ENCODE measurements at regions not wholly inside any gene's neighbourhood (a gene's known extent, or its start where the extent isn't known, plus 50 kb on each side); places are given as distances from the start of the nearest gene placed in this dataset.
A peak's percentile ranks its signal among the peaks of the same experiment; 100 is the strongest.
"Not testable (repeated sequence)": the region's sequence is repeated elsewhere in the genome, so short reads cannot be mapped to it uniquely, and the experiment has no call there.

- Histone ChIP-seq H3K27ac (ENCODE audit: low read depth, low read length) (no peak overlapping the region), H3K27me3 (ENCODE audit: control insufficient read depth, insufficient read depth, low read length) (no peaks in the 10 kb centered on the region), H3K4me1 (ENCODE audit: control insufficient read depth, insufficient read depth, low read length) (no peaks in the 10 kb centered on the region), H3K9me3 (ENCODE audit: control insufficient read depth, insufficient read depth, low read length) (no peaks in the 10 kb centered on the region), H3K4me3 (ENCODE audit: low read depth, low read length) (no peak overlapping the region), H3K36me3 (ENCODE audit: control insufficient read depth, insufficient read depth, low read length) (no peaks in the 10 kb centered on the region)
- 49% methylated on average over 4 of the region's 4 CpGs for WGBS (ENCODE audit: insufficient coverage)
- DNase-seq (ENCODE audit: low read depth in 4 of 6, low spot score in 6 of 6), result peak in 1 of 6 donors; percentile 81
Observed at GRCh38 chr3:65004795-65005295, 317.0 kb upstream of the ADAMTS9 start.

GRCh38 chr3:65004306-65004705 is 316.5 kb upstream of the ADAMTS9 start:
- Histone ChIP-seq H3K4me3 (ENCODE audit: low read depth, low read length) (no peak overlapping the region), H3K27ac (ENCODE audit: low read depth, low read length) (no peak overlapping the region), H3K4me1 (ENCODE audit: control insufficient read depth, insufficient read depth, low read length) (no peaks in the 10 kb centered on the region), H3K9me3 (ENCODE audit: control insufficient read depth, insufficient read depth, low read length) (no peaks in the 10 kb centered on the region), H3K36me3 (ENCODE audit: control insufficient read depth, insufficient read depth, low read length) (no peaks in the 10 kb centered on the region), H3K27me3 (ENCODE audit: control insufficient read depth, insufficient read depth, low read length) (no peaks in the 10 kb centered on the region)
- no peak for DNase-seq (ENCODE audit: low read depth in 4 of 6, low spot score in 6 of 6)
- WGBS (ENCODE audit: insufficient coverage), result no CpG with 5 or more reads among the region's 1 CpG

DNA sequence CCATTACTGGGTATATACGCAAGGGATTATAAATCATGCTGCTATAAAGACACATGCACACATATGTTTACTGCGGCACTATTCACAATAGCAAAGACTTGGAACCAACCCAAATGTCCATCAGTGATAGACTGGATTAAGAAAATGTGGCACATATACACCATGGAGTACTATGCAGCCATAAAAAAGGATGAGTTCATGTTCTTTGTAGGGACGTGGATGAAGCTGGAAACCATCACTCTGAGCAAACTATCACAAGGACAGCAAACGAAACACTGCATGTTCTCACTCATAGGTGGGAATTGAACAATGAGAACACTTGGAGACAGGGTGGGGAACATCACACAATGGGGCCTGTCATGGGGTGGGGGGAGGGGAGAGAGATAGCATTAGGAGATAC is 313.3 kb upstream of the ADAMTS9 start:
- H3K27me3 ChIP-seq (ENCODE audit: control insufficient read depth, insufficient read depth, low read length); H3K4me3 ChIP-seq (ENCODE audit: low read depth, low read length); H3K4me1 ChIP-seq (ENCODE audit: control insufficient read depth, insufficient read depth, low read length); H3K36me3 ChIP-seq (ENCODE audit: control insufficient read depth, insufficient read depth, low read length); H3K9me3 ChIP-seq (ENCODE audit: control insufficient read depth, insufficient read depth, low read length); H3K27ac ChIP-seq (ENCODE audit: low read depth, low read length); DNase-seq (ENCODE audit: low read depth in 4 of 6, low spot score in 6 of 6): not testable (repeated sequence)
- WGBS (ENCODE audit: insufficient coverage), result no CpG with 5 or more reads among the region's 4 CpGs

DNA sequence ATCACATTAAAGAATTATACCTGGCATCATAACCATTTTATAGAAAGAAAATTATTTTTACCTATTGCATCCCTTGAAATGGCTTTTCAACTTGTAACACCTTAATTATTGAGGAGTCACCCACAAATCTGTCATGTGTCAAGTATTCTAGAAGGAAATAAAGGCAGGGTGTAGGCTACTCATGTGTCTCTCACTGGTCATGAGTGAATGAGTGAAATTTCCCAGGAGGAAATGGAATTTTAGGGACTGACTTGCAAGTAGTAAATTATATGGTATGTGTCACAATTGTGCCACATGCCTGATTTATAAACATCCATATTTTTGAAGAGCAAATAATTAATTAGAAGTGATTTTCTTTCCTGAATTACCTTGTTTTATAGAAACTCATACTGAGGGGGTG is 310.5 kb upstream of the ADAMTS9 start:
- no peaks in the 10 kb centered on the region for H3K36me3 ChIP-seq (ENCODE audit: control insufficient read depth, insufficient read depth, low read length)
- no peaks in the 10 kb centered on the region for H3K27me3 ChIP-seq (ENCODE audit: control insufficient read depth, insufficient read depth, low read length)
- no peaks in the 10 kb centered on the region for H3K4me1 ChIP-seq (ENCODE audit: control insufficient read depth, insufficient read depth, low read length)
- no peaks in the 10 kb centered on the region for H3K9me3 ChIP-seq (ENCODE audit: control insufficient read depth, insufficient read depth, low read length)
- DNase-seq (ENCODE audit: low read depth in 4 of 6, low spot score in 6 of 6), result no peak
- H3K27ac ChIP-seq (ENCODE audit: low read depth, low read length), result no peak overlapping the region
- H3K4me3 ChIP-seq (ENCODE audit: low read depth, low read length), result no peak overlapping the region

- DNase-seq (ENCODE audit: low read depth in 4 of 6, low spot score in 6 of 6), result peak in 1 of 6 donors; percentile 52
- Histone ChIP-seq H3K27ac (ENCODE audit: low read depth, low read length) (peak overlapping the region; percentile 33), H3K9me3 (ENCODE audit: control insufficient read depth, insufficient read depth, low read length) (no peaks in the 10 kb centered on the region), H3K4me1 (ENCODE audit: control insufficient read depth, insufficient read depth, low read length) (no peaks in the 10 kb centered on the region), H3K27me3 (ENCODE audit: control insufficient read depth, insufficient read depth, low read length) (no peaks in the 10 kb centered on the region), H3K36me3 (ENCODE audit: control insufficient read depth, insufficient read depth, low read length) (no peaks in the 10 kb centered on the region), H3K4me3 (ENCODE audit: low read depth, low read length) (no peak overlapping the region)
- WGBS (ENCODE audit: insufficient coverage), result 30% methylated on average over 2 of the region's 9 CpGs
Observed at GRCh38 chr3:64995857-64996551, 308.2 kb upstream of the ADAMTS9 start.

DNA sequence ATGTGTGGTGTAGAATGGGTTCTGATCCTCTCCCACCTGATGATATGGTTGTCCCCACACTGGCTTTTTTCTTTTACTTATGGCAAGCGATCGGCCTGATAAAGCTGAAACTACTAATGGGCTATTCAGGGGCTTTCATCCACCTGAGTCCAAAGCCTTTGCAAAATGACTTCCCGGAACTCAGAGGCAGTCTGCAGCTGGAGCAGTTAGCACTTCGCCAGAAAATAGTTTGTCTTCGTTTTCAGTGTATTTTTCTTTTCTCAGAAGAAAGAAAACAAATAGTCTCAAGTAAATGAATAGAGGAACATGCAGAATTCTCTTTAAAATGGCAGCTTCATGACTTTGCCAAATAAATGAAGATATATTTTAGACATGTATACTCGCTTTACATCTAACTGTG is 306.0 kb upstream of the ADAMTS9 start:
- Histone ChIP-seq H3K27me3 (ENCODE audit: control insufficient read depth, insufficient read depth, low read length) (no peaks in the 10 kb centered on the region), H3K4me1 (ENCODE audit: control insufficient read depth, insufficient read depth, low read length) (no peaks in the 10 kb centered on the region), H3K9me3 (ENCODE audit: control insufficient read depth, insufficient read depth, low read length) (no peaks in the 10 kb centered on the region), H3K27ac (ENCODE audit: low read depth, low read length) (no peak overlapping the region), H3K36me3 (ENCODE audit: control insufficient read depth, insufficient read depth, low read length) (no peaks in the 10 kb centered on the region), H3K4me3 (ENCODE audit: low read depth, low read length) (no peak overlapping the region)
- 50% methylated on average over 3 of the region's 6 CpGs for WGBS (ENCODE audit: insufficient coverage)
- DNase-seq (ENCODE audit: low read depth in 4 of 6, low spot score in 6 of 6), result no peak

DNA sequence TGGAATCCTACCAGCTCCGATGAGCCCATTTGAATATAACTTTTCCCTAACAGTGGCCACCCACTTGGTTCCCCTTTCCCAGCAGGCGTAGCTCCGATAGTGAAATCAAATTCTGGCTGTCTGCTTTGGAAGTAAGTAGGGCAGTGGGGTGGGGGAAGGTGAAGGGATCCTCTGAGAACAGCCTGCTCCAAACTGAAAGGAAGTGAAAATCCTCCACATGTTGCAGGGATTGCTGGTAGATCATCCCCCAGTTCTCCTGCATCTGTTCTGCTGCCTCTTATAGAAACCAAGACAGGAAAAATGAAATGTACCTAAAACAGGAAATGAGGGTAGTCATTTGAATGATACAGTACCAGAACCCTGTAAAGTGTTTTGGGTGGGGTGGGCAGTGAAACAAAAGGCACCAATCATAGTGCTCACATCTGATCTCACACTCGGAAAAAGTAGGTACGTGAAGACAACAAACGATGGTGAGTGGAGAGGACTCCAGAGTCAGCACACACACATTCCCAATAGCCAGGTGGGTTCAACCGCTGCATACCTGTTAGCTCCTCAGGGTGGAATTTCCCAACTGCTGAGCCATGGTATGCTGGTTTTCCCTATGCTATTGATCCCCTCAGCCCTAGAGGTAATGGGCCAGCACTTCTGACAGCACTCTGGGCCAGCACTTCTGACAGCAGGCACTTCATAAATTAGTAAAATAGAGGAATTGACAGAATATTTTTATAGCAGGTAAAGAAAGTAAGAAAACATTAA is 304.9 kb upstream of the ADAMTS9 start:
- no peak for DNase-seq (ENCODE audit: low read depth in 4 of 6, low spot score in 6 of 6)
- no peaks in the 10 kb centered on the region for H3K27me3 ChIP-seq (ENCODE audit: control insufficient read depth, insufficient read depth, low read length)
- no peak overlapping the region for H3K27ac ChIP-seq (ENCODE audit: low read depth, low read length)
- H3K4me3 ChIP-seq (ENCODE audit: low read depth, low read length), result no peak overlapping the region
- H3K4me1 ChIP-seq (ENCODE audit: control insufficient read depth, insufficient read depth, low read length), result no peaks in the 10 kb centered on the region
- 83% methylated on average over 1 of the region's 7 CpGs for WGBS (ENCODE audit: insufficient coverage)
- no peaks in the 10 kb centered on the region for H3K9me3 ChIP-seq (ENCODE audit: control insufficient read depth, insufficient read depth, low read length)
- no peaks in the 10 kb centered on the region for H3K36me3 ChIP-seq (ENCODE audit: control insufficient read depth, insufficient read depth, low read length)

GRCh38 chr3:64988188-64988587 is 300.4 kb upstream of the ADAMTS9 start:
- WGBS (ENCODE audit: insufficient coverage), result 92% methylated on average over 1 of the region's 3 CpGs
- H3K9me3 ChIP-seq (ENCODE audit: control insufficient read depth, insufficient read depth, low read length), result no peaks in the 10 kb centered on the region
- no peak for DNase-seq (ENCODE audit: low read depth in 4 of 6, low spot score in 6 of 6)
- H3K36me3 ChIP-seq (ENCODE audit: control insufficient read depth, insufficient read depth, low read length), result no peaks in the 10 kb centered on the region
- H3K4me1 ChIP-seq (ENCODE audit: control insufficient read depth, insufficient read depth, low read length), result no peaks in the 10 kb centered on the region
- no peak overlapping the region for H3K4me3 ChIP-seq (ENCODE audit: low read depth, low read length)
- H3K27me3 ChIP-seq (ENCODE audit: control insufficient read depth, insufficient read depth, low read length), result no peaks in the 10 kb centered on the region
- H3K27ac ChIP-seq (ENCODE audit: low read depth, low read length), result no peak overlapping the region

GRCh38 chr3:64987726-64988125 is 299.9 kb upstream of the ADAMTS9 start:
- H3K27ac ChIP-seq (ENCODE audit: low read depth, low read length), result no peak overlapping the region
- H3K27me3 ChIP-seq (ENCODE audit: control insufficient read depth, insufficient read depth, low read length), result no peaks in the 10 kb centered on the region
- no peak for DNase-seq (ENCODE audit: low read depth in 4 of 6, low spot score in 6 of 6)
- H3K4me1 ChIP-seq (ENCODE audit: control insufficient read depth, insufficient read depth, low read length), result no peaks in the 10 kb centered on the region
- H3K4me3 ChIP-seq (ENCODE audit: low read depth, low read length), result no peak overlapping the region
- no peaks in the 10 kb centered on the region for H3K9me3 ChIP-seq (ENCODE audit: control insufficient read depth, insufficient read depth, low read length)
- no peaks in the 10 kb centered on the region for H3K36me3 ChIP-seq (ENCODE audit: control insufficient read depth, insufficient read depth, low read length)
- WGBS (ENCODE audit: insufficient coverage), result no CpG with 5 or more reads among the region's 1 CpG

GRCh38 chr3:64985072-64985471 is 297.3 kb upstream of the ADAMTS9 start:
- Histone ChIP-seq H3K27ac (ENCODE audit: low read depth, low read length) (no peak overlapping the region), H3K36me3 (ENCODE audit: control insufficient read depth, insufficient read depth, low read length) (no peaks in the 10 kb centered on the region), H3K27me3 (ENCODE audit: control insufficient read depth, insufficient read depth, low read length) (no peaks in the 10 kb centered on the region), H3K4me1 (ENCODE audit: control insufficient read depth, insufficient read depth, low read length) (no peaks in the 10 kb centered on the region), H3K9me3 (ENCODE audit: control insufficient read depth, insufficient read depth, low read length) (no peaks in the 10 kb centered on the region), H3K4me3 (ENCODE audit: low read depth, low read length) (no peak overlapping the region)
- no CpG with 5 or more reads among the region's 2 CpGs for WGBS (ENCODE audit: insufficient coverage)
- no peak for DNase-seq (ENCODE audit: low read depth in 4 of 6, low spot score in 6 of 6)
